Brain microvascular endothelial cell (primary cell): ENCODE measurements at regions not wholly inside any gene's neighbourhood (a gene's known extent, or its start where the extent isn't known, plus 50 kb on each side); places are given as distances from the start of the nearest gene placed in this dataset.

ENCODE experiments used
- DNase-seq: peaks from one replicate; pipeline ENCODE4 v3.0.0-alpha.2; 2020
- H3K27ac ChIP-seq: fragments of 250-450 bp; sonication (Bioruptor Pico); 2 replicates; pipeline ENCODE4 v1.5.1; 2020; ENCODE audit warnings: mild to moderate bottlenecking, moderate library complexity
- H3K27me3 ChIP-seq: fragments of 250-450 bp; sonication (Bioruptor Pico); replicated peaks from 2 replicates; pipeline ENCODE4 v1.5.1; 2020; ENCODE audit warnings: mild to moderate bottlenecking
- H3K36me3 ChIP-seq: fragments of 250-450 bp; sonication (Bioruptor Pico); replicated peaks from 2 replicates; pipeline ENCODE4 v1.5.1; 2020; ENCODE audit warnings: mild to moderate bottlenecking
- H3K4me3 ChIP-seq: 2 replicates; pipeline ENCODE4 v1.5.1; 2011; ENCODE audit warnings: low read depth, mild to moderate bottlenecking, control low read depth, low read length, moderate library complexity
- CTCF ChIP-seq: IDR thresholded peaks from 2 replicates; pipeline ENCODE4 v1.5.1; 2011; ENCODE audit warnings: low read depth, mild to moderate bottlenecking, moderate library complexity, low read length, control low read depth, inconsistent platforms; ENCODE audit errors: missing control alignments
- in situ Hi-C: cut with HindIII; loops from 2 replicates; pipeline ENCODE4 v1.10.0; 2017; ENCODE audit warnings: low sequenced_read_pairs, low pct_ligation_motif_present

- no peaks in the 10 kb centered on the region for H3K36me3 ChIP-seq
- no peak for TF ChIP-seq CTCF
- H3K4me3 ChIP-seq: no peak overlapping the region
- in situ Hi-C loops: no loop called here
- DNase-seq: no peak
- H3K27ac ChIP-seq: no peak overlapping the region
- H3K27me3 ChIP-seq: no peaks in the 10 kb centered on the region
Measured at GRCh38 chr4:26179316-26179760, 141.5 kb upstream of the RBPJ start.

GRCh38 chr4:26181616-26182015, 139.2 kb upstream of the RBPJ start:
- in situ Hi-C loops: no loop called here
- TF ChIP-seq CTCF: no peak

GRCh38 chr4:26183017-26183416, 137.8 kb upstream of the RBPJ start:
- Histone ChIP-seq H3K27ac (no peak overlapping the region), H3K27me3 (no peaks in the 10 kb centered on the region), H3K36me3 (no peaks in the 10 kb centered on the region), H3K4me3 (no peak overlapping the region)
- peak; percentile 44 for DNase-seq
- TF ChIP-seq CTCF: no peak
- in situ Hi-C loops: no loop called here

More at GRCh38 chr4:26181616-26182015, 139.2 kb upstream of the RBPJ start:
- Histone ChIP-seq H3K27me3 (no peaks in the 10 kb centered on the region), H3K4me3 (no peak overlapping the region), H3K27ac (peak overlapping the region; percentile 22), H3K36me3 (no peaks in the 10 kb centered on the region)
- peak; percentile 68 for DNase-seq

GRCh38 chr4:26185436-26185835, 135.4 kb upstream of the RBPJ start:
- H3K27ac ChIP-seq: no peak overlapping the region
- TF ChIP-seq CTCF: no peak
- no peaks in the 10 kb centered on the region for H3K36me3 ChIP-seq
- no peaks in the 10 kb centered on the region for H3K27me3 ChIP-seq
- DNase-seq: no peak
- in situ Hi-C loops: no loop called here
- H3K4me3 ChIP-seq: no peak overlapping the region

- Histone ChIP-seq H3K27me3 (no peaks in the 10 kb centered on the region), H3K36me3 (no peaks in the 10 kb centered on the region), H3K4me3 (no peak overlapping the region), H3K27ac (no peak overlapping the region)
- no peak for DNase-seq
- TF ChIP-seq CTCF: no peak
- in situ Hi-C loops: no loop called here
Measured at GRCh38 chr4:26191353-26191752, 129.5 kb upstream of the RBPJ start.
